GM21717 (cell line): ENCODE measurements at regions not wholly inside any gene's neighbourhood (a gene's known extent, or its start where the extent isn't known, plus 50 kb on each side); places are given as distances from the start of the nearest gene placed in this dataset.

Source experiments
- ATAC-seq: cut with Tn5 transposase; IDR thresholded peaks from one replicate; pipeline ENCODE4 v1.9.1; 2021; ENCODE audit warnings: mild to moderate bottlenecking, moderate library complexity; ENCODE audit not compliant: unreplicated experiment

DNA sequence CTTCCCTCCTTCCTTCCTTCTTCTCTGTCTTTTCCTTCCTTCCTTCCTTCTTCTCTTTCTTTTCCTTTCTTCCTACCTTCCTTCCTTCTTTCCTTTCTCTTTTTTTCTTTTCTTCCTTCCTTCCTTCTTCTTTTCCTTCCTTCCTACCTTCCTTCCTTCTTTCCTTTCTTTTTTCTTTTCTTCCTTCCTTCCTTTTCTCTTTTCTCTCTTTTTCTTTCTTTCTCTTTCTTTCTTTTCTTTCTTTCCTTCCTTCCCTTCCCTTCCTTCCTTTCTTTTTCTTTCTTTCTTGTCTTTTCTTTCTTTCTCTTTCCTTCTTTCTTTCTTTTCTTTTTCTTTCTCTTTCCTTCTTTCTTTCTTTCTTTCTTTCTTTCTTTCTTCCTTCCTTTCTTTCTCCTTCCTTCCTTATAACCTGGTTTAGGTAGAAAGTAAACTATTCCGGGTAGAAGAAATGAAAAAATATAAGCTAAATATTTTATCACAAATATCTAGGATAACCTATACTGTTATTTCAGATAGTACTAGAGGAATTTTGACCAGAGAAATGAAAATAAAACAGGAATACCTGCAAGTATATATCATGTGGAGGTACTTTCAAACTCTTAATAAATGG is 1741.8 kb upstream of the CDH9 start:
- ATAC-seq = no peak

DNA sequence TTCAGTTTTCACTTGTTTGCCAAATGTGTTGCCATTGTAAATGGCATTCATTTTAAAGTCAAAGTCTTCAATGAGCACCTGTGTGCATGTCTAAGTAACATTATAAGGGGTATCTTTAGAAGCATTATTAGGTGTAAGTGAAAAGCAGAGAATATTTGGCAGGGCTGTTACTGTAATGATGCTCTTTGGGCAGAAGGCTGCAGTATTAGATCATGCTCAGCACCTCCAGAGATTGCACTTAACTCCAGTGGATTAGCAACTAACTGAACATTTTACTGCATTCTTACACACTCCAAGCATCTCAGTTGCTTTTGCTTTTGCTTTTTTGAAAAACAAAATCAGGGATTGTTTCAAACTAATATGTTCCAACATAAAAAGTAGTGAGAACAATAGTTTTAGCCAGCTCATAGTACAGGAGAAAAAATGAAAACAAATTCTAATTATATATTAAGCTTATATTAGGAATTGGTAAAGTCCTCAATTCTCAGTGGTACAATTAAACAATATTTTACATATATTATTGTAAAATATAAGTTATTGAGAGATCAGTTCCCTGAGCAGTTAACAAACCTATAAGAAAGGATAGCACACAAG is 1740.9 kb upstream of the CDH9 start:
- no peak for ATAC-seq

DNA sequence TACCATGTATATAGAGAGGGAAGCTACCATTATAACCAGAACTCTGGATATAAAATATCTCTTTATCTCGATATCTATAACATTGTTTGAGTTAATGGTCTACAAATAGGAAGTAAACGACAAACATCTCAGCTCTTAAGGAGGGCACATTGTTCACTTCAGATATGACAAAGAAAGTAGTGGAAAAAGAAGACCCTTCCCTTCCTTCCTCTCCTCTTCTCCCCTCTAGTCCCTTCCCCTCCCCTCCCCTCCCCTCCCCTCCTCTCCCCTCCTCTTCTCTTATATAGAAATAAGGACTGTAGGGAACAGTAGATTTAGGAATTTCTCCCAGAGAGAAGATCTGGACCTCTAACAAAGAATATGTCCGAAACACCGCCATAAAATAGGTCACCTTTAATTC is 1731.9 kb upstream of the CDH9 start:
- ATAC-seq = no peak

DNA sequence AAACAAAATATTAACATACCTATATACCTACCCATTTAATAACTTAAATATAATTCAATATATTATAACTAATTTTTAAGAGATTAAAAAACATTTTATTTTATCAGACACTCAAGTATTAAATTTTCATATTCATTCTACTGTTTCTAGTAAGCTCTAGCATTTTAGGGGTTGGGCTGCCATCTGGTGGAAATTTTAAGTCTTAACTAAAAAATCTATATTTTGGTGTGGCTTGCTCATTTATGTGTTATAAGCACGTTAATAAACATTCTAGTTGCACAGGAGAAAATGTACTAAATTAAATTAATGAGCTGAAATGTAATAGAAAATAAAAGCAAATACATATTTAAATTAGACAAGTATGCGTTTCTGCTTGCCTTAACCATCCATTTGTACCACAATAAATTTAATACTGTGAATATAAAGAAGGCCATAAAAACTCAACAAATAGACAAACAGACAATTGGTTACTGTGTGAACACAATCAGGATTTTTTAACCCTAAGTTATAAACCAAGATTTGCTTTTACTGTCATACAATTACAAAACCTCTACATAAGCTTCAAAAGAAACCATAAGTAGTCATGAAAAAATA is 1728.3 kb upstream of the CDH9 start:
- ATAC-seq = no peak

DNA sequence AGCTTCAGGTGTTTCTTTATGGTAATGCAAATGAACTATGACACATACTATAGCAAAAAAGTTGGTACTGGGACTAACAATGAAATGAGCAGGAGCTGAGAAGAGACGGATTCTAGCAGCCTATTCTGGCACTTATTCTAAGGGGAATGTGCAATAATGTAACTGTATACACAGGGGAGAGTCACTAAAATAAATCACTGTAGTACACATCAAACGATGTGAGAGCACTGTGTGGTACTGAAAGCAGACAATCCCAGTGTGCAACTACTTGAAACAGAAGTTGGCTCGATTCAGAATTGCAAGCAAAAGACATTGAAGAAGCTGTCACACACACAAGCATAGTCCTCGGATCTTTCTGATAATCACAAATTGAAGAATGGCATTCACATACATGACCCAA is 1713.0 kb upstream of the CDH9 start:
- ATAC-seq = no peak

DNA sequence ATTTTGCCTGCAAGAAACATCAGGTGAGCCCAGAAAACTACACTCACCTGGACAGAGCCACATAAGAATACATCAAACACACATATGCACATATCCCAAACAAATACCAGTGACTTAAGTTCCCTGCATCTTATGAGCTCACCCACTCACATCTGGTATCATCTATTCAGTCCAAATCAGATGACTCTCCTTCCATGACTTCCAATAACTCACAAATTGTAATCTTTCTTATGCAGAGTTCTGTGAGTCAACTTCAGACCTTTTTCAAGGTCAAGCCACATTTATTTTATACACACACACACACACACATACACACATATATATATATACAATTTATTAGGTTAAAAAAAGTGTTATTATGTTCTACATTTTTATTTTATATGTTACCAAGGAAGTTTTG is 1711.9 kb upstream of the CDH9 start:
- no peak for ATAC-seq

DNA sequence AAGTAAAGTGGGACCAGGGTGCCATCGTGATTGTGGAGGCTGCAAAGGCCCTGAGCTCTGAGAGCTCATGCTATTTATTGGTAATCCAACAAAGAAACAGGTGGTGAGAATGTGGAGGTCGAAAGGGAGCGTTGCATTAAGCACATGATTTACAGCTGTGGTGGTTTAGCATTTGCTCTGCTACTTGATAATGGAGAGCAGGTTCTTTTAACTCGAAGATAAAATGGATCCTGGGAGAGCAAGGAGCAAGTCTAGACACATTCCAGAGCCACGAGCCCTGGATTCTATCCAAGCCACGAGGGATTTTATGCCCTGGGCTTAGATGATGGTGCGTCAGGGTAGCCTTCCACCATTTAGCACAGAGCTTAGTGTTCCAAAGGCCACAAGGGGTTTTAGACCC is 1710.1 kb upstream of the CDH9 start:
- ATAC-seq = no peak

DNA sequence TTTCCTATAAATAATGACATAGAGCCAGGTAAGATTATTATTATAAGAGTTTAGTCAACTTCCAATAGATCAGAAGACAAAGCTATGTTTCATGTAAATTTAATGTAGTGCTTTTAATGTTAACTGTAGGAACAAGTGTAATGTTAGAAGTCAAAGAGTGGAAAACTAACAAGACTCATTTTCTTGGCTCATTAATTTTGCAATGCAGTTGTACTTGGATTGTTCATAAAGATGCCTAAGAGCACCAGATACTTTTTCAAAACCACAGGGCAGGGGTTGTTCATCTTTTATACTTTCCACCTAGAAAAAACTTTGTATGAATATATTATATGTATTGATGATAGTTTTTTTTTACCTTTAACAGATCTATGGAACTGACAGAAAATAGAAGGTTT is 1705.3 kb upstream of the CDH9 start:
- ATAC-seq = no peak

DNA sequence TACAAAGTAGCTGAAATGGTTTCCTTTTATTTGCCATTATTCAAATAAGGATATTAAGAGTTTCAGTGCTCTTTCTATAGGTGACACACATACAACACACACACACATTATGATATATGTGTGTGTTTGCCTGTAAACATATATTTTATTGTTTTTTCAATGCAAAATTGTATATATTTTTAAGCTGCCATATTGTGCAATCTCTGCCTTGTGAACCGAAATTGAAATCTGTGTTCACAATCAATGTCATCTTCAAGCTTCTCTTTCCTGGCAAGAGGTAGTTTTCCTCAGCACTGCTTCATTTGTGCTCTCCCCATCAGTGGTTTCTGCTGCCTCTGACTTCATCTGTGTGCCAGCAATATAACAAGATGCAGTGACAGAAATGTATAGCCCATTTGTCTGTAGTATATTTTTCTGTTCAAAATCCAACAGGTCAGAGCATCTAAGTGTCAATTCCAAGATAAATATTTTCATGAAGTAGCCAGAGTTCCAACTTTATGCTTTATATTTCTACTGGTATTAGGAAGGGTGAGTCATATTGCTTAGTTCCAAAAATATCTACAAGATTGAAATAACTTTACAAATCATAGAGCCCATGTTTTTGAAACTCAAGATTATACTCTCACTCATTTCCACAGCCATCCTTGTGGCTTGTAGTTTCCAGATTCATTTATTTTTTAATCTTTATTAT is 1704.8 kb upstream of the CDH9 start:
- ATAC-seq = no peak

DNA sequence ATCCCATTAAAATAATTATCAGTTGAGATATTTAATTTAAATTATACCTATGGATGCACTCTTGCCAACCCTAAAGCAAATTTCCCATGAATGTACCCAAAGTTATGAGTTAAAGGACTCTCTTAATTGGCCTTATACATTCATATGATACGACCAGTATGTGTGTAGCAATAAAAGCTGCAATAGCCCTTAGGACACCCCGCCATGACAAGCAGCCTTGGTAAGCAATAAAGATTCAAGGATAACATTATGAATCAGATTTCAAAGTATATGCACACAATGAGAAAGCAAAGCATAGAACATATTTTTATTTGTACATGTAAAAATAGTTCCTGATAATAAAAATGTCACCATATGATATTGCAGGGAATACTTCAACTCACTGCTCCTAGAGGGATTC is 1699.3 kb upstream of the CDH9 start:
- ATAC-seq = no peak

DNA sequence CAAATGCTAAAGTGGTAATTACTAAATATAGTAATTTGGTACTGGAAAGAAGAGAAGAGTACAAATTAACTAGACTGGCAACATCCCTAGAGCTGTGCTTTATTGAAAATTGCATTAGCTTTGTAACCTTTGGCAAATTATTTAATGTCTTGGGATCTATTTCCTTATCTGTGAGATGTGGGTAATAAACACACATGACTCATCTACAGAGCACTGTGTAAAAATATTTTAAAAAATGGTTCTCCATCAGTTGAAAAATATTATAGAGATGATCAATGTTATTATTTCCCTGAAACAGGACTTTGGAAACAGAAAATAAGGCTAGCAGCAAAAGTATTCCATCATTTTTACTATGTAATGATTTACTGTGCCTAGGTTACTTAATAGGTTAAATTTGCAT is 1698.8 kb upstream of the CDH9 start:
- ATAC-seq = no peak

DNA sequence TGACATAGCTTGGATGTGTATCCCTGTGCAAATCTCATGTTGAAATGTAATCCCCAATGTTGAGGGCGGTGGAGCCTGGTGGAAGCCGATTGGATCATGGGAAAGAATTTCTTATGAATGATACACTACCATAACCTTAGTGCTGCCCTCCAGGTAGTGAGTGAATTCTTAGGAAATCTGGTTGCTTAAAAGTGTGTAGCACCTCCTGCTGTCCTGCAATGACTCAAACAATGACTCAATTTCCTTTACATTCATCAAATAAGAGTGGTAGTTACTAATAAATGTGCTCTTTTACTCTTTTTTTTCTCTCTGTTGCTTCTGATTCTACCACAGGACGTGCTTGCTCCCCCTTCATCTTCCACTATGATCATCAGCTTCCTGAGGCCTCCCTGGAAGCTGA is 1696.0 kb upstream of the CDH9 start:
- no peak for ATAC-seq

DNA sequence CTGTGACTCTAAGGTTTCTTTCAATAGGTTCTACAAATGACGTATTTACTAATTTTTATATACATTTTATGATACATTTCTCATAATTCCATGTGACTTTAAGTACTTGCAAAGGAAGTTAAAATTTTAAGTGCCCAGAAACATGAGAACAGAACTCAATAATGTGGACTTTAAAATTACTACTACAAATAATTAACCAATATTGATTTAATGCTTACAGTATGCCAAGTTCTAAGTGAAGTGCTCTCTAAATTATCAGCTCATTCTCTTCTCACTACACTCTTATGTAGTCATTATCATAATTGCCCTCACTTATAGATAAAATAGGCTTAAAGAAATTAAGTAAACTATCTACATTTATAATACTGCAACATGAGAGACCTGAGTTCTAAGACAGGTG is 1690.7 kb upstream of the CDH9 start:
- no peak for ATAC-seq

DNA sequence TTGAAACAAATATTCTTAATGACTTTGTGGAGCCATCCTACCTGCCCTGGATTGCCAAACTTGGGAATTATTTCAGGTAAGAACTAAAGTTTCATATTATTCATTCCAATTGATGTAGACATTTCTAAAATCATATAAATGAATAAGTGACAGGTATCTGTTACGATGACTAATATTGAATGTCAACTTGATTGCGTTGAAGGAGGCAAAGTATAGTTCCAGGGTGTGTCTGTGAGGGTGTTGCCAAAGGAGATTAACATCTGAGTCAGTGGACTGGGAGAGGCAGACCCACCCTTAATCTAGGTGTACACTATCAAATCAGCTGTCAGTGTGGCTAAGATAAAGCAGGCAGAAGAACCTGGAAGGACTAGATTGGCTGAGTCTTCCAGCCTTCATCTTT is 1688.4 kb upstream of the CDH9 start:
- ATAC-seq = no peak

DNA sequence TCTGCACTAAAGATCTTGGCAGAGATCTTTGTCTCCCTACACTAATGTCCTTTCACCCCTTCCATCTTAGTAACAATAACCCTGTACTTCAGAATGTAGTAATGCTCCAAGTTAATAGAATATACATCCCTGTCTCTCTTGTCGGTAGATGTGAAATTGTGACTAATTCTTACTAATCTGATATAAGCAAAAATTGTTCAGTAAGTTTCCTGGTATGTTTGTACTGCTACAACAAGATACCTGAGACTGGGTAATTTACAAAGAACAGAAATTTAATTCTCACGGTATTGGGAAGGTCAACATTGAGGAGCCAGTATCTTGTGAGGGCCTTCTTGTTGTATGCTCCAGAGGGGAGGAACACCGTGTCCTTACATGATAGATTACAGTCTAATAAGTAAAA is 1686.6 kb upstream of the CDH9 start:
- ATAC-seq = no peak

DNA sequence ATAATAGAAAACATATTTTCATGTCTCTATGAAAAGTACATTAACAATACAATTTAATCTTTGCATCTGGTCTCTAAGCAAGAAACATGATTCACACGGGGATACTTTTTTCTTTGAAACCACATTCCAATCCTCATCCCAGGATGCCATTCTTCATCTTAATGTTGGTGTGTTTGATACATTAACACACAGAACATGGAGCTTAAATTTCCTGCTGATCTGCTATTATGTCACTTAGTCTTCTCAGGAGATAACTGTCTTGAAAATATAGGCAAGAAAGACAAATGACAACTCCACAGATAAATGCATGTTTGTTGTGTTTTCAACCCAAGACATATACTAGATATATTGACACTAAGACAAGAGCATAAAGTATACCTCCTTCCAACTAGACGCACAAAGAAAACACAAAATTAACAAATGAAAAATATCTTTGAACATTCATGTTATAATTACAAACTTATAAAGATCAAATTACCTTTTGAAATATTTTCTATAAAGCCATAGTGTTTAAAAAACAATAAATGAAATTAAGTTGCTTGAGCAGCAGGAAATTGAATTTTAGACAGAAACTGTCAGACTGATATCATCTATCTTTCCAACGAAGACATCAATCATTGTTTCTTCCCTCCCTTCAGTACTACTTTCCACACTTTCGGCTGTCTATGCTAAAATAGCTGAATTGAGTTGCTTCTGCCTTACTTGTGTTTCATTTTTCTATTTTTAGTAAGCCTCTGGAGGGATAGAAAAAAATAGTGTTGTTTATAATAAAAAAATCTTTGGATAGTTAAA is 1676.7 kb upstream of the CDH9 start:
- ATAC-seq = no peak

DNA sequence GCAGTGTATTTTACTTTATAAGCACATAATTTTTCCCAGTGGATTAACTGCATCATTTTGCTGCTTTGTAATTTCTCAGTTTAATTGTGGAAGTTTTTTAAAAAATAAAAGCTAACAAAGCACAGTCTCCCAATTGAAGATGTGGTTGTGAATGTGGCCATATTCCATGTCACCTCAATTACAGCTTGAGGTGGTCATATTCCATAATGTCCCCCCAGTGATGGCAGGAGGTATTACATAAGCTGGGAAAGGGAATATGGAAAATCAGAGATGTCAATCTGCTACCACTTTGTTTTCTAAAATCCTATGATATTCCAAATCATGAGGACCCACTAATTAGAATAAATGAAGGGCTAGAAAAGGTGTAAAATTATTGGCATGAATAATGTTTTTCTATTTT is 1672.0 kb upstream of the CDH9 start:
- ATAC-seq = no peak

DNA sequence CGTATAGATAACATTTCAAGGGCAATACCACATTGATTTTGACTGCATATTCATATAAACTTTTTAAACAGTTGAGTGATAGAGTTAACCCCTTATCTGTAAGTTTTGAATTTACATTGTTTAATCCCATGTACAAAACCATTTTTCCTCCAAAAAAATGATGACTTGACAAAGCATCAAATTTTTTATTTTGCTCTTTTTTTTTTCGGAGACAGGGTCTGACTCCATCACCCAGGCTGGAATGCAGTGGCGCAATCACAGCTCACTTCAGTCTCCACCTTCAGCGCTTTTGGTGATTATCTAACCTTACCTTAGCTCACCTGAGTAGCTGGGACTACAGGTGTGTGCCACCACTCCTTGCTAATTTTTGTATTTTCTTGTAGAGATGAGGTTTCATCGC is 1670.1 kb upstream of the CDH9 start:
- ATAC-seq = no peak

DNA sequence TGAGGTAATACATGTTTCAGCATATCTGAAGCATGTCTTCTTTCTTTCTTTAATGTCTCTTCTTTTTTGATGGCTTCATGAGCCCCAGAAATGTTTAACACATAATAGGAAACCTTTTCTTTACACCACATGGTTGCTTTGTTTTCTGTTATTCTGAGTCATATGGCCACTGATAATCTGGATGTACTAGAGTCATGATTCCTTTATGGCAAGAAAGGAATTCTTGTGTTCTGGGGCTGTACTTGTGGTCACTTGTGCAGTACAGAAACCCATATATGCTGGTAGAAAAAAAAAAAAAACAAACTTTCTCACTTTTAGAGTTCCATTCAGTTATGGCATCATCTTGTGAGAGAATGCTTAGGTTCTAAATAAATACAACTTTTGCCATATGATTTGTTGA is 1669.3 kb upstream of the CDH9 start:
- ATAC-seq = no peak

DNA sequence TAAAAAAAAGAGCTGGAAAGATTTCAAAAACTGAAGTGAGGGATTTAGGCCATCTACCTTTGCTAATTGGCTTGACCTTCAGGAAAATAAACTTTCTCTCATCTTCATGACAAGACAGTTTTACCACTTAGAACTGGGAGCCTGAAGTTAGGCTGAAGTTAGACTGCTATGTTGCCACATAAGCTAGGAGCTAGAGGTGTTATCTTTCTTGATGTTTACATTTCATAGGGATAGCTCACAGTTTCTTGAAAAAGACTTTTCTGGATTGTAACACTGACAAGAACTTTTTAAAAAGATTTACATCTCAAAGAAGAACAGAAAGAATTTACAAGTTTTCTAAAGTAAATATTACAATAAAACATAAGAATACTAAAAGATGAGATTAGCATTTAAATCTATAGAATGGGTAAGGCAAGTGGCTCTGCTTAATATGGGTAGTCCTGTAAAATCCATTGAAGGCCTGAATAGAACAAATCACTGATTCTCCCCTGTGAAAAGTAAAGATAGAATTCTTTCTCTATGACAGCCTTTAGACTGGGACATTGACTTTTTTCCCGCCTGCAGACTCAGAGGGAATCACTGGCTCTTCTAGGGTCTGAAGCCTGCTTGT is 1665.4 kb upstream of the CDH9 start:
- ATAC-seq = no peak

DNA sequence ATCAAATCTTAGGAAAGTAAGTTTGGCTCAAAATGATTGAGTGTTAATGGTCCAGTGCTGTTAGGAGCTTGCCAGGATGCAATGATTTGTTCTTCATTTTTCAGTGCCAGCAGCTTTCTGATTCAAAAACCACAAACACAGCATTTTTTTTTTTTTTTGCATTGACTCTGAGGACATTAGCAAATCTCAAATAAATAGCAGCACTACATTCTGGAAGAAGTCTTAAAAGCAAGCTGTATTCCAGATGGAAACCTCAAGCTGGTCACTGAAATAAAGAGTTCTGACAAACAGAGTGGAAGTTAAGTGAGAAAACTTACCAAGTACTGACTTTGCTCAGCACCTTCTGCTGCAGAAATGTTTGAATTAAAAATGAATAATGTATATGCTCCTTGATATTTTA is 1653.1 kb upstream of the CDH9 start:
- no peak for ATAC-seq
